ENCODE measurements at regions not wholly inside any gene's neighbourhood (a gene's known extent, or its start where the extent isn't known, plus 50 kb on each side); places are given as distances from the start of the nearest gene placed in this dataset.

- no peak for DNase-seq
These were observed 98.1 kb downstream of the MICALL2 start for GRCh38 chr7:1361016-1361755.

GRCh38 chr7:1361756-1362125 lies 97.5 kb downstream of the MICALL2 start:
- DNase-seq, result no peak

GRCh38 chr7:1362301-1362700 lies 97.0 kb downstream of the MICALL2 start:
- no peak for DNase-seq

GRCh38 chr7:1364068-1364905 lies 95.0 kb downstream of the MICALL2 start:
- DNase-seq, result no peak

- DNase-seq, result no peak
These were observed 94.2 kb downstream of the MICALL2 start for GRCh38 chr7:1364906-1365570.

GRCh38 chr7:1365846-1366245 lies 93.4 kb downstream of the MICALL2 start:
- no peak for DNase-seq

- DNase-seq, result no peak
These were observed 92.4 kb downstream of the MICALL2 start for GRCh38 chr7:1366801-1367405.

- no peak for DNase-seq
These were observed 91.6 kb downstream of the MICALL2 start for GRCh38 chr7:1367501-1368183.

- DNase-seq, result no peak
These were observed 91.0 kb downstream of the MICALL2 start for GRCh38 chr7:1368184-1368681.

GRCh38 chr7:1368682-1369571 lies 90.3 kb downstream of the MICALL2 start:
- DNase-seq, result peak; percentile 84

GRCh38 chr7:1369916-1370657 lies 89.2 kb downstream of the MICALL2 start:
- DNase-seq, result no peak

GRCh38 chr7:1370738-1371137 lies 88.5 kb downstream of the MICALL2 start:
- DNase-seq, result no peak

GRCh38 chr7:1372063-1372462 lies 87.2 kb downstream of the MICALL2 start:
- no peak for DNase-seq

GRCh38 chr7:1372671-1373379 lies 86.4 kb downstream of the MICALL2 start:
- DNase-seq, result no peak

- DNase-seq, result no peak
These were observed 82.0 kb downstream of the MICALL2 start for GRCh38 chr7:1377111-1377909.

- DNase-seq, result no peak
These were observed 80.4 kb downstream of the MICALL2 start for GRCh38 chr7:1378610-1379601.

GRCh38 chr7:1380231-1380815 lies 78.9 kb downstream of the MICALL2 start:
- no peak for DNase-seq
